ENCODE measurements at regions not wholly inside any gene's neighbourhood (a gene's known extent, or its start where the extent isn't known, plus 50 kb on each side); places are given as distances from the start of the nearest gene placed in this dataset.

DNA sequence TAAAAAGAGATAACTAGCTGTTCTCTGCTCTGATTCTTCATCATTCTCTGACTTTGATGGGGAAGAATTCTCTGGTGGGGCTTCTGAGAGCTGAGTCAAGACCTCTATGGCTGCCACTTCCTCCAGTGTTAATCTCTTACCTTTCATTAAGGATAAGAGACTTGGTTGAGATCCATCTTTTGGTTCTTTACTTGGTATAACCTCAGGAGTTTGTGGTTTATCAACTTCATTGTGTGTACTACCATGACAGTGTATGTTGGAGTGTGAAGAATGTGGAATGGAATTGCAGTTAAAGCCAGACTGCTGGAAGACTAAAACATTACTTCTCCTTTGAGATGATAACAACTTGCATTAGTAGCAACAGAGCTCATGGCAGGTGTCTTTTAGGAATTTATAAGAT is 222.0 kb downstream of the SLITRK5 start:
- TF ChIP-seq POLR2A (IDR thresholded peaks at IDR 0.05) (no peak), POLR2AphosphoS5 (IDR thresholded peaks at IDR 0.05) (no peak)
- TF ChIP-seq, protein P1, sequence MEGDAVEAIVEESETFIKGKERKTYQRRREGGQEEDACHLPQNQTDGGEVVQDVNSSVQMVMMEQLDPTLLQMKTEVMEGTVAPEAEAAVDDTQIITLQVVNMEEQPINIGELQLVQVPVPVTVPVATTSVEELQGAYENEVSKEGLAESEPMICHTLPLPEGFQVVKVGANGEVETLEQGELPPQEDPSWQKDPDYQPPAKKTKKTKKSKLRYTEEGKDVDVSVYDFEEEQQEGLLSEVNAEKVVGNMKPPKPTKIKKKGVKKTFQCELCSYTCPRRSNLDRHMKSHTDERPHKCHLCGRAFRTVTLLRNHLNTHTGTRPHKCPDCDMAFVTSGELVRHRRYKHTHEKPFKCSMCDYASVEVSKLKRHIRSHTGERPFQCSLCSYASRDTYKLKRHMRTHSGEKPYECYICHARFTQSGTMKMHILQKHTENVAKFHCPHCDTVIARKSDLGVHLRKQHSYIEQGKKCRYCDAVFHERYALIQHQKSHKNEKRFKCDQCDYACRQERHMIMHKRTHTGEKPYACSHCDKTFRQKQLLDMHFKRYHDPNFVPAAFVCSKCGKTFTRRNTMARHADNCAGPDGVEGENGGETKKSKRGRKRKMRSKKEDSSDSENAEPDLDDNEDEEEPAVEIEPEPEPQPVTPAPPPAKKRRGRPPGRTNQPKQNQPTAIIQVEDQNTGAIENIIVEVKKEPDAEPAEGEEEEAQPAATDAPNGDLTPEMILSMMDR (IDR thresholded peaks at IDR 0.05): no peak

Measured in sigmoid colon (tissue), 4 donors.